ENCODE measurements at regions not wholly inside any gene's neighbourhood (a gene's known extent, or its start where the extent isn't known, plus 50 kb on each side); places are given as distances from the start of the nearest gene placed in this dataset.
A peak's percentile ranks its signal among the peaks of the same experiment; 100 is the strongest.

GRCh38 chrX:39289827-39290226 lies 488.6 kb downstream of the MID1IP1 start:
- DNase-seq (ENCODE audit: low read depth) = no peak

DNA sequence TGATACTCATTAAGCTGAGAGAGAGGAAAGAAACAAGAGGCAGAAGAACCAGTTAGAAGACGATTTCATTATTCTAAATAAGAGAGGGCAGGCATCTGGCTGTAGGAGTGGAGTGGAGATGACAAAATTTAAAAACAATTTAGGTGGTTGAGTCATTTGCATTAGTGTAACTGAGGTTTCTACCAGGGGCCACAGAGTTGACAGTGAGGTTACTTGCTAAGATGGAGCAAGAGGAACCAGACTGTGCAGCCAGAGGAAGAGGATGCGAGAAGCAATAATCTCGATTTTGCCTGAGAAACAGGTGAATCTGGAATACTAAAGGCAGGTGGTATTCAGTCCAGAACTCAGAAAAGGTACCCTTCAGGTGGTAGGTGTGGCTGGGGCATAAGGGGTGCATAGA lies 491.9 kb downstream of the MID1IP1 start:
- DNase-seq (ENCODE audit: low read depth) = no peak

- DNase-seq (ENCODE audit: low read depth) = no peak
These were observed 495.2 kb downstream of the MID1IP1 start for GRCh38 chrX:39296472-39296871.

- DNase-seq (ENCODE audit: low read depth) = no peak
These were observed 497.6 kb downstream of the MID1IP1 start for GRCh38 chrX:39298821-39299220.

- no peak for DNase-seq (ENCODE audit: low read depth)
These were observed 498.4 kb downstream of the MID1IP1 start for GRCh38 chrX:39299615-39300014.

DNA sequence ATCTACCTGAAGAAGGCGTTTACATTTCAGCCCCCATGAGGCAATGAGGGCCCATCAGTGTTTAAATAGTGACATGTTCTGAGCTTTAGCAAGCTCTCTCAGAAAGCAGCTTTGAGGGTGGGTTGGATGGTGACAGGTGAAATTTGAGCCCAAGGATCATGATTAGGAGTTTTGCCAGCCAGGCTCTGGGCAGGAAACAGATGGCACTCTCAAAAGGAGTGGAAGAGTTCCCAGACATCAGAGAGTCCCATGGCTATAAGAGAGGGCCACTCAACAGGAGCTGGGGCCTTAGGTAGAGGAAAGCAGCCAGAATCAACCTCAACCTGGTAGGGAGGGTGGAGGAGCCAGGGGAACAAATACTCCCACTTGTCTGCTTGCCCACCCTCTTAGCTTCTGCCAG lies 499.8 kb downstream of the MID1IP1 start:
- DNase-seq (ENCODE audit: low read depth) = no peak

DNA sequence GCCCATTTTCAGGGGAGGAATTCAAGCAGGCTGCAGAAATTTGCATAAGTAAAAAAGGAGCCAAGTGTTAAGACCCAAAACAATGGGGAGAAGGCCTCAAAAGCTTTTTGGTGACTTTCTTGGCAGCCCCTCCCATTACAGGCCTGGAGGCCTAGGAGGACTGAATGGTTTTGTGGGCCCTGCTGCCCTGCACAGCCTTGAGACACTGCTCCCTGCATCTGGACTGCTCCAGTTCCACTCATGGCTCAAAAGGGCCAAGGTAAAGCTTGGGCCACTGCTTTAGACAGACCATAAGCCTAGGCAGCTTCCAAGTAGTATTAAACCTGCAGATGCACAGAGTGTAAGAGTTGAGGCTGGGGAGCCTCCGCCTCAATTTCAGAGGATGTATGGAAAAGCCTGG lies 501.6 kb downstream of the MID1IP1 start:
- no peak for DNase-seq (ENCODE audit: low read depth)

GRCh38 chrX:39304746-39305145 lies 503.5 kb downstream of the MID1IP1 start:
- DNase-seq (ENCODE audit: low read depth) = no peak

DNA sequence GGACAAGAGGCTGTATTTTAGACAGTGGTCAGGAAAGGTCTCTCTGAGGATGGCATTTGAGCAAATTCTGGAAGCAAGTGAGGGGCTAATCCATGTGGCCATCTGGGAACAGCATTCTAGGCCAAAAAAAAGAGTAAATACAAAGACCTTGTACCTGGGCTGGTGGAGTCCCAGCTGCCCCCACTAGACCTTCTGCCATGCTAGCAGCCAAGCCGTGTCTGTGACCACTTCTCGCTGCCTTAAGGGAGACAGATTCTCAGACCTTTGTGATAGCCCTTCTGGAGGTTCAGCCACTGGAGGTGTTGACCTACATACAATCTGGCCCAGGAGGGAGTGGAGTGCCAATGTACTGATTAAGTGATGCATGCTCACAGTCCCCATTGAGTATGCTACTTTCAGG lies 506.2 kb downstream of the MID1IP1 start:
- no peak for DNase-seq (ENCODE audit: low read depth)

GRCh38 chrX:39308126-39308525 lies 506.9 kb downstream of the MID1IP1 start:
- no peak for DNase-seq (ENCODE audit: low read depth)

- DNase-seq (ENCODE audit: low read depth) = peak; percentile 38
These were observed 507.9 kb downstream of the MID1IP1 start for GRCh38 chrX:39309018-39309635.

DNA sequence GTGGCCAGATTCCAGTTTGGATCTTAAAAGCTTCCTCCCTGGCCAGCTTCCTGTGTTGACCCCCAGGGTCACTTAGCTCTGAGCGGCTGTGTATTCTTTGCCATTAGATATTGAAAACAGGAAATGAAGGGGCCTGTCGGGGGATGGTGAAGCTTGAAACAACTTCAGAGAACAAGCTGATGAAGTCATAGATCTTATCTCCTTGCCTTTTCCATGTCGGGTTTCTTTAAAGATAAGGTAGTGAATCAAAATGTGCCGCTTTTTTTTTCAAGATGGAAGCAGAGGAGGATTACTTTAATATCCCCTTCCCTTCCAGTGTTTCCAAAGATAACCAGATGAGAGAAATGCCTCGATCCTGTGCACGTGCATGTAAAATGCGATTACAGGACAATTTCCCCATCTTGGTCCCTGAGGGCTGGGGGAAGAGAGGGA lies 508.5 kb downstream of the MID1IP1 start:
- DNase-seq (ENCODE audit: low read depth) = peak; percentile 42

- DNase-seq (ENCODE audit: low read depth) = no peak
These were observed 509.6 kb downstream of the MID1IP1 start for GRCh38 chrX:39310891-39311290.

GRCh38 chrX:39311646-39312045 lies 510.4 kb downstream of the MID1IP1 start:
- no peak for DNase-seq (ENCODE audit: low read depth)

DNA sequence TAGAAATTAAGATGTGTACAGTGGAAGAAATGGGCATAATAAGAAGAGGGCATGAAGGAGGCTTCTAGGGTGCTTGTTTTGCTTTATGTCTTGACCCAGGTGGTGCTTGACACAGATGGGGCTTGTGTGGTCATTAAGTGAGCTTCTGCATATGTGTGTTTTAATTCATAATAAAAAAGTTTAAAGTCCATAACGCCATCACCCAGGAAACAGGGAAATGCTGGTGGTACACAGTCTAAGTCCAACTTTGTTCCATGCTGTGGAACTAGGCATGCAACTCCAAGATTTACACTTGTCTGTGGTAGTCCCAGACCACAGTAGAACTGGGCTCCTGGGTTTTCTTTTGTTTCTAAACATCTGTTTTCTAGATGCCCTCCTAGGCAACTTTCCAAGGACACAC lies 511.9 kb downstream of the MID1IP1 start:
- DNase-seq (ENCODE audit: low read depth) = no peak

GRCh38 chrX:39318506-39319343 lies 517.5 kb downstream of the MID1IP1 start:
- DNase-seq (ENCODE audit: low read depth) = no peak

DNA sequence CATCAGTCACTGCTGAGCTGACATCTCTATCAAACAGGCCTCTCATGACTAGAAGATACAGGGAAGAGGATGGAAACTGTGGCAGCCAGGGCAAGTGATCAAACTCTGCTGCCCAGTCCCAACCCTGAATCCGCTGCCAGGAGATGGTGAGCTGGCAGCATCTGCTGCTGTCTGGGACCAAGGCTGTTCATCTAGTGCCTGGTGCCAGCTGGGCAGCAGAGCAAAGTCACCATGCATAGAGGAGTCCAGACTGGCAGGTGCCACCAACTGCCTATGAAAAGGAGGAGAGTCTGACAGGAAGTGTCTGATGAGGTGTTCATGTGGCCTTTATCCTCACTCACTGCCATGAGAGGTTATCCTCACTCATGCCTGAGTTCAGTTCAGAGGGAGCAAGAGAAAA lies 518.9 kb downstream of the MID1IP1 start:
- no peak for DNase-seq (ENCODE audit: low read depth)

DNA sequence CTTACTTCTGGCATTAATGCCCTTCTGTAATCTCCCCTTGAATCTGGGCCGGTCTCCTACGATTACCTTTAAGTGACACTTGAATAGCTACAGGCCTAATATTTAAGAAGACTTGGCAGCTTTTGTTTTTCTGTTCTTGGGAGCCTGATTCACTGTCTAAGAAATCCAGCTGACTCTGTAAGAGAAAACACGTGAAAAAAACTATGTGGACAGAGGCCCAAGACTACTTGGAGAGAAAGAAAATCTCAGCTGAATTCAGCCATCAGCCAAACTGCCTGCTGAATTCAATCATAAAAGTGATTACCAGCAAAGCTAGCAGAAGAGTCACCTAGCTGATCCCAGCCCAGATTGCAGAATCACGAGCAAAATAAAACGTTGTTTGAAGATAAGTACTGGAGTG lies 521.2 kb downstream of the MID1IP1 start:
- no peak for DNase-seq (ENCODE audit: low read depth)

DNA sequence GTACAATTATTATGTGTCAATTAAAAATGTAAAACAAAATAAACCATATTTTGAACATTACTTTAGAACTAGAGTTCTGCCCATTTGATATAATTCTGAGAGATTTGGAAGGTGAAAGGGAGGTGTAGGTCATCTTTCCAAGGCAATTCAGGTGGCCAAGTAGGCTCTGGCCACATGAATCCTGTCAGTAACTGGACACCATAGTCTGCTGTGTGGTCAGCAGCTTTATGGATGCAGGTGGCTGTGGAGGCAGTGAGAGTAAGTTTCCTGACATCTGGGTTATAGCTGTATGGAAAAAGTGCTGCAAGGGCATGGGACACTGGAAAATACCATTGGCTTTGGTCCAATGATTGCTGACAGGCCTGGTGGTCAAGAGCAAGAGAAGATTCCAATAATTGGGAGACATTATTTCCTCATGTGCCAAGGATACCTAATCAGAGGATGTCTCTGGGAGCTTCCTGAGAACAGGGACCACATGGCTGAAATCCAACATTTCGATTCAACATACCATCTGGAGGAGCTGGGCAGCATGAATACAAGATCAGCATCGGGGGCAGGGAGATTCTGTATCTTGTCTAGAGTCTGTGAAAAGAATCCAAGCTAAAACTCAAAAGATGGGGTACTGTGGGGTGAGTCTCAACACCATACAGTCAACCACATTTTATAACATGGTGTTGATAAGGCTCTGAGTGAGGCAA lies 523.1 kb downstream of the MID1IP1 start:
- DNase-seq (ENCODE audit: low read depth) = no peak

DNA sequence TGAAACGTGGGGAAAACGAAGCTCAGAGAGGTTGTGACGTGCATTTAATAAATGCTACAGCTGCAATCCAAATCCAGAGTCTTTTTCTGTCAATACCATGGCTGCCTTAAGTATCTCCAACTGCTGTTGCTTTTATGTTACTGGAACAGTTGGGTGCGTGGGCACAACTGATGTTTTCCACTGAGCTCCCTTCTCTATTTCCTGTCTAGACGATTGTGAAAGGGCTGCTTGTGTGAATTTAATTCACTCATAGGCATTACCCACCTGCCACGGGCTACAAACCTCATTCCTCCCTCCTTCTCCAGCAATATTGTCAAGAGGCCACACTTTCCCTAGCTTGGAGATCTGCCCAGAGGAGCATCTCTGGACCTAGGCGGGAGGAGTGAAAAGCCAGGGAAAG lies 526.0 kb downstream of the MID1IP1 start:
- peak; percentile 32 for DNase-seq (ENCODE audit: low read depth)

DNA sequence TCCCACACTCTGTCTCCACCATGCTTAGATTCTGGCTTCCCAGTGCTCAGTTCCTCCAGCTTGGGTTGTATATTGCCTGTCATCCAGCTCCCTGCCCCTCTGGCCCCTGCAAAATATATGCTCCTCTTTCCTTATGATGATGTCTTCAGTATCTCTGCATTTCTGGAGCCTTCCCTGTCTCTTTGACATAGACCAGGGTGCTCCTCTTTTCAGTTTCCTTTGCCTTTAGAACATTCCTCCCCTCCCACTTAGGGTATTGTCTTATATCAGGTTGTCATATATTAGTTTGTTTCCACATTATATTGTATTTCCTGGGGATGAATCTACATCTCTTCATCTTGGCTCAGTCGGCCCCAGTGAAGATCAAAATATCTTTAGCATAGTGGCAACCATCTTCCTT lies 526.4 kb downstream of the MID1IP1 start:
- no peak for DNase-seq (ENCODE audit: low read depth)

- DNase-seq (ENCODE audit: low read depth) = no peak
These were observed 527.4 kb downstream of the MID1IP1 start for GRCh38 chrX:39328661-39329060.

DNA sequence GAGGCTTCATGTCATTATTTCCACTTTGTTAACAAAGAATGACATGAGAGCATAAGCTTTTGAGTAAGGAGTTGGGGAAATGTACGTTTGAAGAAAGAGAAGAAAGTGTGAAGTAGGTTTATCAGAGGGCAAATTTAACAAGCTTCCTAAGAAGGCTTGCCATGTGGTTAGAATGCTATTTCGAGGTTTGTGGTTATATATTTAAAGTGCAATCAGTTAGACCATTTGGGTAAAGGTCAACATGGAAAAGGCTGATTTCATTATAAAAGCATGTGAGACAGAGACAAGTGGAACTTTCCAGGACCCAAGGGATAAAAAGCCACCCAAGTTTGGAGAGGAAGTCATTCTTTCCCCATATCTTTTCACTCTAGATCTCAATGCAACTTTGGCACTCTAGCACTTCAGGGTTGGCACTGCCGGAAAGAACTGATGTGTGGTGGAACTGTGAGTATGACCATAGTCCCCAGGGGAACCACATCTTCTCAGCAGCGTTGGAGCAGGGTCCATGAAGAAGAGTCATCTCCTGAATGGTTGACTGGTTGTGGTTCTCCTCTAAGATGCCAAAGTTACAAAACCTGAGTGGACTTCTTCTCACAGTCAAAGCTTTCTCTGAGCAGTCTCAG lies 529.9 kb downstream of the MID1IP1 start:
- no peak for DNase-seq (ENCODE audit: low read depth)

All from T follicular helper cell (primary cell).